HL-60/S4 treated with retinoic acid at 250 ng/mL for 4 days and 3 days (cell line): ENCODE measurements at regions not wholly inside any gene's neighbourhood (a gene's known extent, or its start where the extent isn't known, plus 50 kb on each side); places are given as distances from the start of the nearest gene placed in this dataset.

Source experiments
- in situ Hi-C: fragments of 300-500 bp; cut with MboI; formaldehyde crosslinking; loops from 2 replicates; pipeline ENCODE4 v1.7.0; 2022; ENCODE audit warnings: low sequenced_read_pairs

DNA sequence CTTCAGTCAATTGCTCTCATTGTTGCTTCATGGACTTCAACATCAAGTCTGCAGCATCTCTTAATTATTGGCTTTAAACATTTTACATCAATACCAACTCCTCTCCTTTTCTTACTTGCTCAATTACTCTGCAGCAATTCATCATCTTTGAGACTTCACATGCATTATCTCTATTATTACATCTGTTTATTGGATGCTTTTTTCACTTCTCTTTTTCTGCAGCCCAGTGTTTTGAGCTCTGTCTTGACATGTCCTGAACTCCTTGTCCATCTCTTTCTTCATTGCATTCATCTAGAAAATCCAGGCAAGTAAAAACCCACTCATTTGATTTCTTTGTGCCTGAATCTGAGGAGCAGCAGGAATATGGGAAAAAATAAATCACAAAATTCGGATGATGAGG, 647.9 kb downstream of the PLCL1 start:
- in situ Hi-C loops = no loop called here

DNA sequence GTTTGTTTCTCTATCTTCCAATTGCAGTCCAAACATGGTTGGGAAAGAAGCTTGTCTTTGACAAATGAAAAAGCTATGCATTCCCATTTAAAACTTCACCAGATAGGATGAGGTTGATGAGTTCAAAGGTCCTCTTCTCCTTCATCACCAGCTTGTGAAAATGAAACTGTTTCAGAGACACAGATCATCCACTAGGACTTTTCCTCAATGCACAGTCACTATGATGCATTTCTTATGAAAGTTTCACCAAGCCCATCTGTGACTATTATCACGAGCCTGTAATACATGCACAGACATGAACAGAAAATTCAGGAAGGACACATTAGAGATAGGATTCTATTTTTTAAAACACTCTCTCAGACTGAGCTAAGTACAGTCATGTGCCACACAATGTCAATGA, 644.4 kb downstream of the PLCL1 start:
- in situ Hi-C loops = no loop called here

DNA sequence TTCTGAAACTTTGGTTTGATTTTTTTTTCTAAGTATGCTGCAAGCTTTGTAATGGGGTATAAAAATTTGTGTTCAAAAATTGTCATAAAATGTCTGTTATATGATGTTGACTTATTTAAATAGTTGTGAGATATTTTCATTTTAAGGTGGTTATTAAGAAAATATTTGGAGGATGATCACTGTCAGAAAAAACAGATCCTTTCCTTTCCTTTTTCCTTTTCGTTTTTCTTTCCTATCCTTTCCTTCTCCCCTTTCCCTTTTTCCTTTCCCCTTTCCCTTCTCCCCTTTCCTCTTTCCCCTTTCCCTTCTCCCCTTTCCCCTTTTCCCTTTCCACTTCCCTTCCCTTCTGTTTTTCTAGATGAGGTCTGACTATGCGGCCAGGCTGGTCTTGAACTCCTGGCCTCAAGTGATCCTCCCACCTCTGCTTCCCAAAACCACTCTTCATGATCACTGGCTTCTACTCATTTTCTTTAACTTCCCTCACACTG, 640.5 kb downstream of the PLCL1 start:
- in situ Hi-C loops = no loop called here

- in situ Hi-C loops = no loop called here
Observed at GRCh38 chr2:198441901-198442300, 637.5 kb downstream of the PLCL1 start.

GRCh38 chr2:198441246-198441645, 636.9 kb downstream of the PLCL1 start:
- in situ Hi-C loops = no loop called here

DNA sequence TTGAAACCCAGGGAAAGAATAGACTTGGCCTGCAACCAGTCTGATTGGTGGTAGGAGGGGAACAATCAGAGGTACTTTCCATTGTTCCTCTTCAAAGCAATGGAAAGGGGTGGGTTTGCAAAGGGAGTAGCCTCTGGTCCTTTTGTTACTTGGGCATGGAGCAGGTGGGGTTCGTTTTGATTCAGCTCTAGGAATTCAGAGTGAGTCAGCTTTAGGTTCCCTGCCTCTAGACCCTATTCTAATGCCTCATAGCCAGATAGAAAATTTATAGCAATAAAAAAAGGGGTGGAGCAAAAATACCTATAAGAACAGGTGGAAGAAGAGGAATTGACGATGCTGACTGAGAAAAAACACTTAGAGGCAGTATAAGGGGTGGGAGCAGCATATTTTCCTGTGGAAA, 636.4 kb downstream of the PLCL1 start:
- in situ Hi-C loops = no loop called here

GRCh38 chr2:198438331-198438730, 633.9 kb downstream of the PLCL1 start:
- in situ Hi-C loops = no loop called here

GRCh38 chr2:198424112-198424511, 619.7 kb downstream of the PLCL1 start:
- in situ Hi-C loops = no loop called here

DNA sequence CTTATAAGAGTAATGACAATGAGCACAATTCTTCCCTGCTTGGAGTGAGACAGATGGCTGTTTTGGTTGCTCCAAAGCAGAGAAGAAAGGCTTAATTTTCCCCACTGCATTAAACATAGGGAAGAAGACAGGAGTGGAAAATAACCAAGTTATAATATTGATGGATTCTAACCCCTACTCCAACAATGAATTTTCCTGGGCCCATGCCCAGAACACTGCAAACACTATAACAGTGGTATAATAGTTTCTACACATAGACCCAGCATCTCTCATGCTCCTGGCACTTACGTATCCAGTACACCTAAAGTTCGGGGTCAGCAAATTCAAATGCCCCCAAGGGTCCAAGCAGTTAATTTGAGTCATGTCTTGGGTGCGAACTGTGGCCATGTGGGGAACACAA, 613.4 kb downstream of the PLCL1 start:
- in situ Hi-C loops = no loop called here

DNA sequence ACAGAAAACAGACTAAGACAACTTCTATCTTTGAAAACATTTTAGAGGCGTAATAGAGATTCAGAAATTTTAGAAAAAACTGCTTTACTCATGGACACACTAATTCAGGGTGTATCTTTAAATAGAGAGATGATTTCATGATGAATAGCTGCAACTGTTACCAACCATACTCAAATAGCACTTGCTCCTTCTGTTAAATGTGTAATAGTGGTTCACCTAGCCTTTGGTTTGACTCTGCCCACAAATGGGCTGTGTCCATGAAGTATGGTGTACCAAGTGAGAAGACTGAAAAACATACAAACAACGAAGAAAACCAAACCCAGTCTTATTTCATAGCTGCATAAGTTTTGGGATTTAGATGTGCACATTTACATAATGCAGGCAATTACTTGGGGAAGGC, 610.6 kb downstream of the PLCL1 start:
- in situ Hi-C loops = no loop called here

DNA sequence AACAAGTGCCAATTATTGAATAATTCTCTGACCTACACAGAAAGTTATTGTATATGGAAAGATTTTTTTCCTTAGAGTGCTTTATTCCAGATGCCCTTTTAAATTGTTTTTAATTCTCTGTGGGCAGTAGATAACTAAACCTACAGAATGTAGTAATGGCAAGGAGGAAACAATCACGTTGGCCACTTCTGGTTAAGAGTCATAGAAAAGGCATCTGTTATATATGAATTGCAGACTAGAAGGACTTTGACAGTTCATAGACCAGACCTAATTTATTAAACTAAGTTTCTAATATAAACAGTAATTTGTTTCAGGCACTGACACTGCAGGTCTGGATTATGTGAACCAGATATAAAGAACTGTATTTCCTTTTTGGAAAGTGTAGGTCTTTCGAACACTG, 607.5 kb downstream of the PLCL1 start:
- in situ Hi-C loops = no loop called here

GRCh38 chr2:198408171-198408570, 603.8 kb downstream of the PLCL1 start:
- in situ Hi-C loops = no loop called here

DNA sequence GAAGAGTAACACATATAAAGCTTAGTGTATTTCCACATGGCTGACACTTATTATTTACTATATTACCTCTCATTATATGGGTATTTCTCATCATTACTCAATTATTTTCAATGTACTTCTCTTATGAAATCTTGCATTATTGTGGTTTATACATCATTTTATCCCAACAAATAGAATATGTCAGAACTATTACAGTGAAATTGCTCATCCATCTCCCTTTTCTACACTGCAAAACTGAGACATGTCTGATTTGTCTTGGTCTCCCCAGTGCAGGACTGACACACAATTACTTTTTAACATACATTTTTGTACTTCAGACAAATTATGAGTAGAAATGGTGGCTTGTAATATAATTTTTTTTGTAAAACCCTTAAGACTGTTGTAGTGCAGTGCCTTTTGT, 600.9 kb downstream of the PLCL1 start:
- in situ Hi-C loops = no loop called here

DNA sequence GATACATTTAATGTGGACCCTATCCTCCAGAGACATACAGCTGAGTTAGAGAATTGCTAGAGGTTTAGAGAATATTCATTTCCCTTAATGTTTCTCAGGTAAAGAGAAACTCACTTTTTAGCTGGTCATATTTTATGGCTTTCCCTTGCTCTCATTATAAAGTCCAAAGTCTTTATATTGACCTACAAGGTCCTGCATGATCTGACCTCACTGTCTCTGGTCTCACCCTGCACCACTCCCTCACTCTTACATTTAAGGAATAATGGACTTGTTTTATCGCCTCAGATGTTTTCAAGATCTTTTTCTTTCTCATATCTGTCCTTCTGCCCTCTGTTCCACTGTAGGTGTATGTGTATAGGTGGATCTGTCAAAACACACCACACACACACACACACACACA, 597.3 kb downstream of the PLCL1 start:
- in situ Hi-C loops = no loop called here

DNA sequence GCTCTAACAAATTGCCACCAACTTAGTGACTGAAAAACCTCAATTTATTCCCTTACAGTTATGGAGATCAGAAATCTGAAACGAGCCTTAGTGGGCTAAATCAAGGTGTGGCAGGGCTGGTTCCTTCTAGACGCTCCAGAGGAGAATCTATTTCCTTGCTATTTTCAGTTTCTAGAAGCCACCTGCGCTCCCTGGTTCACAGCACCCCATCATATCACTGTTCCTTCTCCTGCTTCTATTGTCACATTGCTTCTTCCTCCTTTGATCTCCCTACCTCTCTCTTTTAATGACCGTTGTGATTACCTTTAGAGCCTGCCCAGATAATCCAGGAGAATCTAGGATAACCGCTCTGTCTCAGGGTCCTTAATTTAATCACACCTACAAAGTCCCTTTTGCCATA, 596.6 kb downstream of the PLCL1 start:
- in situ Hi-C loops = no loop called here

DNA sequence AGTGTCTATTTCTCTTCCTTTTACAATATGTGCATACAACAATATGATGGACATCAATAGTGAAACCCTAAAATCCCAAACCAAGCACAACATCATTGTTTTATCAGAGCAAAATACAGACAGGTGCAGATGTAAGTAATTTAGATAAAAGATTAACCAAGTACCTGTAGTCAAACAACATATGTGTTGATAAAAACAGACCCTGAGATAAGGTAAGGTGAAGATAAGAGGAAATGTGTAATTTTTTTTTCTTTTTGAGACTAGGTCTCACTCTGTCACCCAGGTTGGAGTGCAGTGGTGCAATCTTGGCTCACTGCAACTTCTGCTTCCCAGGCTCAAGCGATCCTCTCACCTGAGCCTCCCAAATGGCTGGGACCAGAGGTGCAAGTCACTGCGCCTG, 589.8 kb downstream of the PLCL1 start:
- in situ Hi-C loops = no loop called here

GRCh38 chr2:198390670-198391069, 586.3 kb downstream of the PLCL1 start:
- in situ Hi-C loops = no loop called here

- in situ Hi-C loops = no loop called here
Observed at GRCh38 chr2:198387677-198388076, 583.3 kb downstream of the PLCL1 start.

GRCh38 chr2:198385856-198386255, 581.5 kb downstream of the PLCL1 start:
- in situ Hi-C loops = no loop called here

DNA sequence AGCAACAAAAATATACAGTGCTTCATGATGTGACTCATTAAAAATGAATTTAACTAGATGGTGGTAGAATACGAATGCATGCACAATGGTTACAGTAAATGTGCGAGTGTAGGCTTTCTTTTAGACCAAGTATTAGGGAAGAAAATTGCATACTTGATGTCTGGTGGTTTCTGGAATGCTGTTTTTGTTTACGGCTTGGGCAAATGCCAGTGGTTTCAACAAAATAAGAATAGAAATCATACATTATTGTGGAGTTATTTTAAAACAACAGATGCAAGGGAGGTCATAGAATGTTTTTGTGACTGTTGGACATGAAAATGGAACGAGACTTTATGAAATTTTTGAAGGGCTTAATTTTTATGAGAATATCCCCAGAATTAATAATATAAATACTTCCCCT, 580.9 kb downstream of the PLCL1 start:
- in situ Hi-C loops = no loop called here

DNA sequence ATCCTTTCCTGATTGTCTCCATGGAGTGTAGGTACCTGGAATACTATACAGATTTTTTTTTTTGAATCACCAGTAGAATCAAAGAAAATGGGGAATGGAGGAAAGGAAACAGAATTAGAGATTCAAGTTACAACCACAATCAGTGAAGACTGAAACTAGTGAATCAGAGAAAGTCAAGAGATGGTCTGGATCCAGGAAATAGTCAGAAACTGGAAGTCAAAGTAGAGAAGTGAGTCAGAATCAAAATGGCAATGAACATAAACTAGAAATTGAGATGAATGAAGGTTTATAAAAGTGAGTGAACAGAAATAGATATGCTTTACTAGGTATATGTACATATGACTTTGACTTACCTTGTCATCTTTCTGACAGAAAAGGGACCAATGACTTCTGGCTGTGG, 579.0 kb downstream of the PLCL1 start:
- in situ Hi-C loops = no loop called here

DNA sequence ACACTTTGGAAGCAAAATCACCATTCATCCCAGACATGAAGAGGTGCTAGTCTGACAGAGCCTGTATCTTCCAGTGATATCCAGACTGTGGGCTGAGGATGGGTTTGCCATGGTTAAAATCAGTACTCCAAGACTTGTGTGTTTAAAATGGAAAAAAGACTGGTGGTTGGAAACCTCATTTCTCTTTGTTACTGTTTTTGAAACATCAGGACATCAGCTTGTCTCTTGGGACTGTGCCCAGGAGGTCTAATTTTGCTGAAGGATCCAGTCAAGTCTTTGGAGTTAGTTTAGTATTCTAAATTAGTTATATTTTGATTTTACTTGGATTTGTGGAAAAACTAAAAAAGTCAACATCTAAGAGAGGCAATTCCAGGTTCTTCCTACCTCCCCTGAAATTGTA, 578.4 kb downstream of the PLCL1 start:
- in situ Hi-C loops = no loop called here

- in situ Hi-C loops = no loop called here
Observed at GRCh38 chr2:198376677-198377076, 572.3 kb downstream of the PLCL1 start.

DNA sequence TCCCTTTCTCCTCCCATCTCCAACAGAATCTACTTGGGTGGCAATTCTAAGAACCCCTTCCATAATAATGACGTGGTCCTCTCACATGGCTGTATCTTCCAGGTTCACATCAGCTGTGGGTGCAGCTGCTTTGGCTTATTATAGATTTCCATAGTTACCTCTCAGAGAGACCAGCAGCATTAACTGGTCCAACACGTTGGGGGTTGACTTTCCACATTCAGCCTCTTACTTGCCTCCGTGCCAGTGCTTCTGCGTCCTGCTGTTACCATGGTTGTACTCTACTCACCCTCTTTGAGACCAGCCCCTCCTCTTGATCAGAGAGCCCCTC, 570.7 kb downstream of the PLCL1 start:
- in situ Hi-C loops = no loop called here
